GM04503 (cell line): ENCODE measurements at regions not wholly inside any gene's neighbourhood (a gene's known extent, or its start where the extent isn't known, plus 50 kb on each side); places are given as distances from the start of the nearest gene placed in this dataset.

Experiments
- DNase-seq: peaks from one replicate; pipeline ENCODE4 v3.0.0-alpha.2; 2012; ENCODE audit warnings: low read depth

GRCh38 chr5:69032009-69032408 is 61.8 kb upstream of the SLC30A5 start:
- DNase-seq: no peak

DNA sequence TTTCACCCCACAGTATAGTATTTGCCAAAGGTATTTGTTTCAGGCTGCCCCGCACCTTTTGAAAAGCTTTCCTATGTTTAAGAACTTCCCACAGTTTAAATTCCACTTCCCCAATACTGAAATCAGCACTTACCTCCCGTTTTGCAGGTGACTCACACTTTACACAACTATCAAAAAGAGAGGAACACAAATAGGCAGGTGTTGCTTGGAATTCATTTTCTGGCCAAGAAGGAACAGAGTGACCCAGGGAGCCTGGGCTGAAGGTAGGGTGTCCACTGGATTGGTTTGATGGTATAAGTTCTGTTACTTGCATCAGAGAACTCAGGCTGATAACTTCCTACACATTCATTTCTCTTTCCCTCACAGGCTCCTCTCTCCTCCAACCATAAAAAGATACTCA is 60.1 kb upstream of the SLC30A5 start:
- no peak for DNase-seq

DNA sequence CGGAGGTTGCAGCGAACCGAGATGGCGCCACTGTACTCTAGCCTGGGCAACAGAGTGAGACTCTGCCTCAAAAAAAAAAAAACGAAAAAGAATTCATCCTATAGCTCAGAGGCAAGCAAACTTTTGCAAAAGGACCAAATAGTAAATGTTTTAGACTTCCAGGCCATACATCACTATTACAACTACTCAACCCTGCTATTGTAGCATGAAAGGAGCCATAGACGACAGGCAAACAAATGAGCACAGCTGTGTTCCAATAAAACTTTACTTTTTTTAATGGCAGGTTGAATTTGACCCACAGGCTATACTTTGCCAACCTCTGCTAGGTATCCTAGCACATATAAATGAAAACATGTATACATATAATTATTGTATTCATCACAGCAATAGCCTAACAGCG is 58.9 kb upstream of the SLC30A5 start:
- DNase-seq: no peak

DNA sequence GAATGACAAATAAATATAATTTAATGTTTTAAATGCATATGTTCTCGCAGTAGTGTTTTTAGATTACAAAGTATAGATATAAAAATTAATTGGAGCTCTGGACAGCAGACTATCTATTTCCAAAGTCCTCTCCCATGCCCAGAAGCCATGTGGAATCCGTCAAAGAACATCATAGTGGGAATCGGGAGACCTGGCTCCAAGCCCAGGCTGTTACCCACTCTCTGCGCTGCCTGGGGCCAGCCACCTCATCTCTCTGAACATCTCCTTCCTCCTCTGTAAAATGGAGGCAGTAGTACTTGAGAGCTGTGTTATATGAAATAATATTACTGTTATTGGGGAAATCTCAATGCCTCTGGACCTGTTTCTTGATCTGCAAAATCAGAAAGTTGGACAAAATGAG is 58.1 kb upstream of the SLC30A5 start:
- DNase-seq: no peak

GRCh38 chr5:69038539-69038938 is 55.3 kb upstream of the SLC30A5 start:
- no peak for DNase-seq

- no peak for DNase-seq
Observed at GRCh38 chr5:69039829-69040228, 54.0 kb upstream of the SLC30A5 start.

GRCh38 chr5:69042500-69042899 is 51.3 kb upstream of the SLC30A5 start:
- no peak for DNase-seq

GRCh38 chr5:69042915-69043654 is 50.7 kb upstream of the SLC30A5 start:
- DNase-seq: peak; percentile 28

DNA sequence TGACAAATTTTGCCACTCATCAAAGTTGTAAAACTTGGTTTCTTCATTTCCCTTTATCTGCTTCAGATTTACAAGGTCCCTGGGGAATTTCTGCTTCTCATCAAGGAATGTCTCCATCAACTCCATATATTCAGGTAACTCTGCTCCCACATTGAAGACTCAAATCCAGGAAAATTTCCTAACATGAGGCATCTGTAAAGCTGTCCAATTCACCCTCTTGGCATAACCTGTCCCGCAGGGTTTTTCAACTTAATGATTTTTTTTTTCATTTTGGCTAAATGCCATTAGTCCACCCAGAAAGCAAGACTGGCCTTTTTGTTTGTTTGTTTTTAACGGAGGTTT is 50.2 kb upstream of the SLC30A5 start:
- no peak for DNase-seq
